ENCODE measurements at regions not wholly inside any gene's neighbourhood (a gene's known extent, or its start where the extent isn't known, plus 50 kb on each side); places are given as distances from the start of the nearest gene placed in this dataset.
"Not testable (repeated sequence)": the region's sequence is repeated elsewhere in the genome, so short reads cannot be mapped to it uniquely, and the experiment has no call there.

GRCh38 chr14:105905456-105905855 lies 379.1 kb downstream of the TMEM121 start:
- no peak for DNase-seq (ENCODE audit: low read depth)
- TF ChIP-seq CTCF (conservative IDR thresholded peaks at IDR 0.05; ENCODE audit: low read length), result no peak
- no peak overlapping the region for H3K4me3 ChIP-seq (ENCODE audit: low read length)

GRCh38 chr14:105907276-105907675 lies 380.9 kb downstream of the TMEM121 start:
- no peak overlapping the region for H3K4me3 ChIP-seq (ENCODE audit: low read length)
- DNase-seq (ENCODE audit: low read depth), result no peak
- TF ChIP-seq CTCF (conservative IDR thresholded peaks at IDR 0.05; ENCODE audit: low read length), result no peak

- DNase-seq (ENCODE audit: low read depth), result no peak
- TF ChIP-seq CTCF (conservative IDR thresholded peaks at IDR 0.05; ENCODE audit: low read length), result no peak
- H3K4me3 ChIP-seq (ENCODE audit: low read length), result no peak overlapping the region
Measured at GRCh38 chr14:105908006-105908405, 381.6 kb downstream of the TMEM121 start.

- no peak overlapping the region for H3K4me3 ChIP-seq (ENCODE audit: low read length)
- no peak for DNase-seq (ENCODE audit: low read depth)
- no peak for TF ChIP-seq CTCF (conservative IDR thresholded peaks at IDR 0.05; ENCODE audit: low read length)
Measured at GRCh38 chr14:105908481-105908911, 382.1 kb downstream of the TMEM121 start.

GRCh38 chr14:105909046-105909827 lies 382.9 kb downstream of the TMEM121 start:
- no peak for DNase-seq (ENCODE audit: low read depth)
- TF ChIP-seq CTCF (conservative IDR thresholded peaks at IDR 0.05; ENCODE audit: low read length), result no peak
- no peak overlapping the region for H3K4me3 ChIP-seq (ENCODE audit: low read length)

GRCh38 chr14:105909828-105910120 lies 383.4 kb downstream of the TMEM121 start:
- DNase-seq (ENCODE audit: low read depth); H3K4me3 ChIP-seq (ENCODE audit: low read length): not testable (repeated sequence)

GRCh38 chr14:105910426-105910825 lies 384.0 kb downstream of the TMEM121 start:
- TF ChIP-seq CTCF (conservative IDR thresholded peaks at IDR 0.05; ENCODE audit: low read length), result no peak
- H3K4me3 ChIP-seq (ENCODE audit: low read length), result no peak overlapping the region
- no peak for DNase-seq (ENCODE audit: low read depth)
